Naive thymus-derived CD4-positive, alpha-beta T cell (primary cell): ENCODE measurements at regions not wholly inside any gene's neighbourhood (a gene's known extent, or its start where the extent isn't known, plus 50 kb on each side); places are given as distances from the start of the nearest gene placed in this dataset.
"Not testable (repeated sequence)": the region's sequence is repeated elsewhere in the genome, so short reads cannot be mapped to it uniquely, and the experiment has no call there.

Experiments used
- ATAC-seq: fragments of 150-1000 bp; cut with Tn5 transposase; 2 replicates; pipeline ENCODE4 v1.10.0; 2021; ENCODE audit warnings: mild to moderate bottlenecking, moderate library complexity
- CTCF ChIA-PET: fragments of 350-600 bp; sonication (Branson Sonifier 250); formaldehyde crosslinking; loops from one replicate; lab custom pipeline; 2021; ENCODE audit warnings: antibody characterized with exemption; lab: Charles Lee
- POLR2A ChIA-PET: fragments of 350-600 bp; sonication (Branson Sonifier 250); formaldehyde crosslinking; loops from one replicate; lab custom pipeline; 2021; ENCODE audit warnings: antibody characterized with exemption, inconsistent platforms; lab: Charles Lee
- DNase-seq, 9 donors: peaks; one replicate each; pipeline versions ENCODE4 v3.0.0 to v3.0.0-alpha.2; 2020 to 2022; ENCODE audit warnings: mixed read lengths in 1 of 9
- H3K27ac ChIP-seq: one replicate; pipeline ENCODE4 v1.7.0; 2013; ENCODE audit warnings: mild to moderate bottlenecking, low read depth, low read length, moderate library complexity
- H3K27me3 ChIP-seq, 2 donors: one replicate each; pipeline ENCODE4 v1.7.0; 2013; ENCODE audit warnings: low read length in 2 of 2, mild to moderate bottlenecking in 2 of 2, moderate library complexity in 2 of 2; ENCODE audit not compliant: control insufficient read depth in 2 of 2, insufficient read depth in 2 of 2
- H3K36me3 ChIP-seq, 3 experiments: 1 replicate in 2 of 3; 2 replicates in 1 of 3; pipeline ENCODE4 v1.7.0; 2013; ENCODE audit warnings: low read length in 3 of 3, mild to moderate bottlenecking in 3 of 3, moderate library complexity in 1 of 3; ENCODE audit not compliant: insufficient read depth in 3 of 3, control insufficient read depth in 2 of 3
- H3K4me1 ChIP-seq, 2 donors: one replicate each; pipeline ENCODE4 v1.7.0; 2013; ENCODE audit warnings: low read length in 2 of 2, mild to moderate bottlenecking in 2 of 2, moderate library complexity in 1 of 2; ENCODE audit not compliant: control insufficient read depth in 2 of 2, insufficient read depth in 2 of 2
- H3K4me3 ChIP-seq: 2 replicates; pipeline ENCODE4 v1.7.0; 2013; ENCODE audit warnings: mild to moderate bottlenecking, low read length
- H3K9me3 ChIP-seq, 3 experiments: 1 replicate in 2 of 3; 2 replicates in 1 of 3; pipeline ENCODE4 v1.7.0; 2013; ENCODE audit warnings: low read length in 3 of 3; ENCODE audit not compliant: control insufficient read depth in 2 of 3
- H3K27ac Mint-ChIP-seq, 9 donors: one replicate each; pipeline ENCODE4 v1.8.0; 2020 to 2022; ENCODE audit warnings: mixed read lengths in 9 of 9, mild to moderate bottlenecking in 8 of 9, moderate library complexity in 5 of 9, inconsistent platforms in 2 of 9
- H3K27me3 Mint-ChIP-seq, 5 donors: one replicate each; pipeline ENCODE4 v1.8.0; 2021 to 2022; ENCODE audit warnings: mixed read lengths in 5 of 5, mild to moderate bottlenecking in 1 of 5
- H3K36me3 Mint-ChIP-seq, 5 donors: one replicate each; pipeline ENCODE4 v1.8.0; 2020 to 2022; ENCODE audit warnings: mixed read lengths in 5 of 5, mild to moderate bottlenecking in 3 of 5, inconsistent platforms in 1 of 5
- H3K4me1 Mint-ChIP-seq, 7 donors: one replicate each; pipeline ENCODE4 v1.8.0; 2020 to 2022; ENCODE audit warnings: mixed read lengths in 7 of 7, mild to moderate bottlenecking in 3 of 7, inconsistent platforms in 1 of 7
- H3K4me3 Mint-ChIP-seq, 10 donors: one replicate each; pipeline ENCODE4 v1.8.0; 2020 to 2022; ENCODE audit warnings: mild to moderate bottlenecking in 10 of 10, mixed read lengths in 10 of 10, moderate library complexity in 6 of 10, inconsistent platforms in 2 of 10
- H3K9me3 Mint-ChIP-seq, 11 donors: one replicate each; pipeline ENCODE4 v1.8.0; 2020 to 2022; ENCODE audit warnings: mixed read lengths in 11 of 11, mild to moderate bottlenecking in 4 of 11, inconsistent platforms in 1 of 11, moderate library complexity in 1 of 11
- intact Hi-C, 2 donors: fragments of 100-400 bp; cut with micrococcal nuclease; formaldehyde crosslinking; loops; one replicate each; pipeline ENCODE4 v1.15.1; 2023

- Mint-ChIP-seq H3K4me1 (peaks cover 0 to 15% (median 11%) of the 10 kb centered on the region in 7 donors), H3K27me3 (no peaks in the 10 kb centered on the region), H3K9me3 (peaks cover 0 to 23% (median 12%) of the 10 kb centered on the region in 11 donors), H3K4me3 (no peak overlapping the region), H3K36me3 (peaks cover 15 to 70% (median 27%) of the 10 kb centered on the region in 5 donors), H3K27ac (no peak overlapping the region)
- Histone ChIP-seq H3K9me3 (peaks cover 0 to 5% (median 0%) of the 10 kb centered on the region in 3 experiments), H3K27me3 (no peaks in the 10 kb centered on the region), H3K4me3 (no peak overlapping the region), H3K4me1 (no peaks in the 10 kb centered on the region), H3K27ac (no peak overlapping the region), H3K36me3 (no peaks in the 10 kb centered on the region)
- ATAC-seq (no peak), DNase-seq (no peak)
- POLR2A ChIA-PET, result no interaction called here
- intact Hi-C loops, result no loop called here
- CTCF ChIA-PET, result no interaction called here
These were observed 150.3 kb upstream of the KCNJ18 start for GRCh38 chr17:21542070-21542469.

GRCh38 chr17:21542991-21543390 lies 149.3 kb upstream of the KCNJ18 start:
- CTCF ChIA-PET, result no interaction called here

GRCh38 chr17:21545064-21545463 lies 147.3 kb upstream of the KCNJ18 start:
- DNase-seq, result no peak
- no peak overlapping the region for H3K4me3 Mint-ChIP-seq
- H3K36me3 Mint-ChIP-seq, result peaks cover 5 to 56% (median 6%) of the 10 kb centered on the region in 5 donors
- CTCF ChIA-PET, result no interaction called here
- intact Hi-C loops, result no loop called here
- peaks cover 0 to 2% of the 10 kb centered on the region in 2 donors for H3K4me1 ChIP-seq
- H3K27me3 Mint-ChIP-seq, result no peaks in the 10 kb centered on the region
- no peaks in the 10 kb centered on the region for H3K9me3 ChIP-seq
- H3K4me3 ChIP-seq, result no peak overlapping the region
- POLR2A ChIA-PET, result no interaction called here
- H3K27ac ChIP-seq, result no peak overlapping the region
- H3K4me1 Mint-ChIP-seq, result peaks cover 16 to 43% (median 36%) of the 10 kb centered on the region in 7 donors
- no peaks in the 10 kb centered on the region for H3K36me3 ChIP-seq
- H3K27ac Mint-ChIP-seq, result no peak overlapping the region
- no peaks in the 10 kb centered on the region for H3K27me3 ChIP-seq
- no peak for ATAC-seq
- H3K9me3 Mint-ChIP-seq, result no peaks in the 10 kb centered on the region

More at GRCh38 chr17:21542991-21543390, 149.3 kb upstream of the KCNJ18 start:
- POLR2A ChIA-PET, result no interaction called here
- Histone ChIP-seq H3K4me1 (no peaks in the 10 kb centered on the region), H3K4me3 (no peak overlapping the region), H3K27me3 (no peaks in the 10 kb centered on the region), H3K27ac (no peak overlapping the region), H3K36me3 (no peaks in the 10 kb centered on the region), H3K9me3 (no peaks in the 10 kb centered on the region)
- intact Hi-C loops, result no loop called here
- Mint-ChIP-seq H3K4me1 (peaks cover under 1 to 22% (median 15%) of the 10 kb centered on the region in 7 donors), H3K27ac (no peak overlapping the region), H3K4me3 (no peak overlapping the region), H3K27me3 (no peaks in the 10 kb centered on the region), H3K9me3 (peaks cover 0 to 14% (median 5%) of the 10 kb centered on the region in 11 donors), H3K36me3 (peaks cover 9 to 65% (median 20%) of the 10 kb centered on the region in 5 donors)
- ATAC-seq (peak; percentile 58), DNase-seq (no peak)

- Histone ChIP-seq H3K27me3 (no peaks in the 10 kb centered on the region), H3K4me3 (no peak overlapping the region), H3K27ac (no peak overlapping the region), H3K4me1 (peaks cover 0 to 10% of the 10 kb centered on the region in 2 donors), H3K36me3 (no peaks in the 10 kb centered on the region), H3K9me3 (no peaks in the 10 kb centered on the region)
- H3K9me3 Mint-ChIP-seq, result peaks cover 0 to 3% (median 0%) of the 10 kb centered on the region in 11 donors
- peaks cover 24 to 64% (median 49%) of the 10 kb centered on the region in 7 donors for H3K4me1 Mint-ChIP-seq
- ATAC-seq (no peak), DNase-seq (no peak)
- CTCF ChIA-PET, result interaction anchor here (0.8 kb wide), 1 partner anchor 91 kb away, joined by 3 read pairs; no protein-coding TSS in a partner anchor
- intact Hi-C loops, result no loop called here
- peaks cover 3 to 14% (median 8%) of the 10 kb centered on the region in 5 donors for H3K27me3 Mint-ChIP-seq
- peak overlapping the region in 4 of 10 donors; percentile 8 to 91 (median 34) for H3K4me3 Mint-ChIP-seq
- POLR2A ChIA-PET, result no interaction called here
- no peak overlapping the region for H3K27ac Mint-ChIP-seq
- peaks cover 0 to 31% (median 3%) of the 10 kb centered on the region in 5 donors for H3K36me3 Mint-ChIP-seq
These were observed 144.1 kb upstream of the KCNJ18 start for GRCh38 chr17:21548236-21548635.

DNA sequence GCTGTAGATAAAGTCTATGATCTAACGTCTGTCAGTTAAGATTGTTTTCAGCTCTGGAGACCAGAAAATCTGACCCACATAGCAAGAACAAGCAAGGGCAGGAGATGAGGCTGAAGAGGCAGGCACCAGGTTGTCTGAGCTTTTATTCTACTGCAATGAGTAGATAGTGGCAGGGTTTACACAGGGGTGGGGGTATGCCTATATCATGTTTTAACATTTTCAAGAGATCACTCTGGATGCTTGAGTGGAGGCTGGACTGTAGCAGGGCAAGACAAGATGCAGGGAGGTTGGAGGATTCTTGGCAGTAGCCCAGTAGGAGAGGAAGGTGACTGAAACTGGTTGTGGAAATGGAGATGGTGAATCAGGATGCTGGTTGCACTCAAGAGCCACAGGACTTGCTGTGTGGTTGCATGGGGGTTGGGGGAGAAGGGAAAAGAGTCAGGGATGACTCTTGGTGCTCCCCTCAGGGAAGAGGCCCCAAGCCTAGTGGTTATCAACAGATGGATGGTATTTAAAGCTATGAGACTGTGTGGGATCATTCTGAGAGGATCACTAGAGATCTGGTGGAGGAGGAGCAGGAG lies 143.1 kb upstream of the KCNJ18 start:
- peaks cover 9 to 20% (median 14%) of the 10 kb centered on the region in 5 donors for H3K27me3 Mint-ChIP-seq
- Histone ChIP-seq H3K36me3 (no peaks in the 10 kb centered on the region), H3K27ac (no peak overlapping the region), H3K4me1 (peaks cover 0 to 10% of the 10 kb centered on the region in 2 donors), H3K27me3 (no peaks in the 10 kb centered on the region), H3K9me3 (no peaks in the 10 kb centered on the region), H3K4me3 (no peak overlapping the region)
- peaks cover 0 to 22% (median 7%) of the 10 kb centered on the region in 5 donors for H3K36me3 Mint-ChIP-seq
- peaks cover 24 to 61% (median 49%) of the 10 kb centered on the region in 7 donors for H3K4me1 Mint-ChIP-seq
- peak overlapping the region; percentile 44 to 91 (median 74) for H3K4me3 Mint-ChIP-seq
- CTCF ChIA-PET, result no interaction called here
- intact Hi-C loops, result no loop called here
- POLR2A ChIA-PET, result no interaction called here
- H3K27ac Mint-ChIP-seq, result peak overlapping the region in 2 of 9 donors; percentile 7 to 74
- ATAC-seq (no peak), DNase-seq (no peak)
- peaks cover 0 to 6% (median 4%) of the 10 kb centered on the region in 11 donors for H3K9me3 Mint-ChIP-seq

- H3K4me1 ChIP-seq, DNase-seq, H3K27me3 ChIP-seq, ATAC-seq, H3K4me3 ChIP-seq, H3K27ac ChIP-seq, H3K36me3 ChIP-seq, CTCF ChIA-PET, H3K9me3 ChIP-seq: not testable (repeated sequence)
- Mint-ChIP-seq H3K9me3 (peaks cover 0 to 13% (median 7%) of the 10 kb centered on the region in 11 donors), H3K4me1 (peaks cover 24 to 60% (median 49%) of the 10 kb centered on the region in 7 donors), H3K27ac (peak overlapping the region in 3 of 9 donors; percentile 31 to 46 (median 43)), H3K27me3 (peaks cover 9 to 24% (median 21%) of the 10 kb centered on the region in 5 donors), H3K4me3 (peak overlapping the region; percentile 78 to 91 (median 88)), H3K36me3 (peaks cover 0 to 17% (median 4%) of the 10 kb centered on the region in 5 donors)
- intact Hi-C loops, result loop anchor here in 1 of 2 donors (5.0 kb wide), 1 partner anchor 1393 kb away; no protein-coding TSS in a partner anchor
- POLR2A ChIA-PET, result interaction anchor here (1.0 kb wide), 1 partner anchor 18 kb away, joined by 3 read pairs; no protein-coding TSS in a partner anchor
These were observed 142.3 kb upstream of the KCNJ18 start for GRCh38 chr17:21550031-21550430.
